Keratinocyte (primary cell): ENCODE measurements at regions not wholly inside any gene's neighbourhood (a gene's known extent, or its start where the extent isn't known, plus 50 kb on each side); places are given as distances from the start of the nearest gene placed in this dataset.

ENCODE experiments used
- DNase-seq: peaks from one replicate; pipeline ENCODE4 v3.0.0-alpha.2; 2011; ENCODE audit warnings: low read depth, missing footprints, low spot score
- FAIRE-seq: peaks from 2 replicates; lab custom pipeline; 2011; peaks lifted over from hg19 to GRCh38; lab: Jason Lieb, UNC
- H2AFZ ChIP-seq: 2 replicates; pipeline ENCODE4 v1.6.0; 2012; ENCODE audit warnings: low read length, control low read depth, inconsistent platforms; ENCODE audit not compliant: control insufficient read depth
- H3K27ac ChIP-seq: 2 replicates; pipeline ENCODE4 v1.5.1; 2011; ENCODE audit warnings: low read length; ENCODE audit not compliant: control insufficient read depth, insufficient read depth
- H3K27me3 ChIP-seq: 3 replicates; pipeline ENCODE4 v1.6.0; 2011; ENCODE audit warnings: low read length; ENCODE audit not compliant: control insufficient read depth, insufficient read depth; ENCODE audit errors: extremely low read depth
- H3K36me3 ChIP-seq, 2 experiments: 2 replicates in 1 of 2; 3 replicates in 1 of 2; pipeline ENCODE4 v1.5.1; 2011; ENCODE audit warnings: low read length in 2 of 2, mild to moderate bottlenecking in 1 of 2; ENCODE audit not compliant: control insufficient read depth in 2 of 2, insufficient read depth in 2 of 2; ENCODE audit errors: extremely low read depth in 1 of 2
- H3K4me1 ChIP-seq: 3 replicates; pipeline ENCODE4 v1.5.1; 2011; ENCODE audit warnings: low read length; ENCODE audit not compliant: control insufficient read depth, insufficient read depth; ENCODE audit errors: extremely low read depth
- H3K4me2 ChIP-seq: 3 replicates; pipeline ENCODE4 v1.6.0; 2011; ENCODE audit warnings: low read depth, low read length; ENCODE audit not compliant: control insufficient read depth, insufficient read depth; ENCODE audit errors: extremely low read depth
- H3K4me3 ChIP-seq, 3 experiments: fragments of 200-600 bp in 1 of 3; sonication (generic) in 1 of 3; 2 replicates in 2 of 3; 3 replicates in 1 of 3; pipeline ENCODE4 v1.5.1; 2011 to 2016; ENCODE audit warnings: low read length in 3 of 3, mild to moderate bottlenecking in 3 of 3, control low read depth in 2 of 3, inconsistent platforms in 1 of 3, low read depth in 1 of 3, mixed read lengths in 1 of 3, mixed run types in 1 of 3, moderate library complexity in 1 of 3; ENCODE audit not compliant: control insufficient read depth in 2 of 3, insufficient read depth in 2 of 3; ENCODE audit errors: extremely low read depth in 1 of 3
- H3K79me2 ChIP-seq: 2 replicates; pipeline ENCODE4 v1.6.0; 2012; ENCODE audit warnings: low read length; ENCODE audit not compliant: control insufficient read depth, insufficient read depth
- H3K9ac ChIP-seq: 3 replicates; pipeline ENCODE4 v1.6.0; 2011; ENCODE audit warnings: low read length; ENCODE audit not compliant: control insufficient read depth, insufficient read depth; ENCODE audit errors: extremely low read depth
- H3K9me1 ChIP-seq: 3 replicates; pipeline ENCODE4 v1.6.0; 2011; ENCODE audit warnings: low read length; ENCODE audit not compliant: control insufficient read depth, insufficient read depth; ENCODE audit errors: extremely low read depth
- H3K9me3 ChIP-seq: 2 replicates; pipeline ENCODE4 v1.5.1; 2012; ENCODE audit warnings: low read depth, low read length; ENCODE audit not compliant: control insufficient read depth
- H4K20me1 ChIP-seq: 3 replicates; pipeline ENCODE4 v1.6.0; 2011; ENCODE audit warnings: low read length; ENCODE audit not compliant: control insufficient read depth, insufficient read depth; ENCODE audit errors: extremely low read depth
- CTCF ChIP-seq, 3 experiments: IDR thresholded peaks in 1 of 3; conservative IDR thresholded peaks in 1 of 3; optimal IDR thresholded peaks in 1 of 3; 2 replicates in 2 of 3; 3 replicates in 1 of 3; pipeline versions ENCODE3 to v1.5.1; 2011; ENCODE audit warnings: low read length in 3 of 3, mild to moderate bottlenecking in 3 of 3, moderate library complexity in 2 of 3, control low read depth in 1 of 3, inconsistent platforms in 1 of 3; ENCODE audit not compliant: insufficient read depth in 2 of 3; ENCODE audit errors: extremely low read depth in 1 of 3
- EZH2 ChIP-seq: IDR thresholded peaks from one replicate; pipeline ENCODE4 v1.6.1; 2012; ENCODE audit warnings: inconsistent platforms, mild to moderate bottlenecking, low read length, moderate library complexity
- dilution Hi-C: fragments of 300-500 bp; cut with MboI; formaldehyde crosslinking; loops from one replicate; pipeline ENCODE4 v1.7.0; 2020; ENCODE audit warnings: low sequenced_read_pairs; ENCODE audit not compliant: extremely low pct_ligation_motif_present

- no peak for DNase-seq
- Histone ChIP-seq H3K4me2 (no peak overlapping the region), H3K27me3 (no peaks in the 10 kb centered on the region), H3K9me1 (no peaks in the 10 kb centered on the region), H3K79me2 (no peaks in the 10 kb centered on the region), H4K20me1 (no peaks in the 10 kb centered on the region), H2AFZ (no peak overlapping the region), H3K9ac (no peak overlapping the region), H3K9me3 (no peaks in the 10 kb centered on the region), H3K27ac (no peak overlapping the region), H3K4me1 (peaks cover 6% of the 10 kb centered on the region), H3K4me3 (no peak overlapping the region), H3K36me3 (no peaks in the 10 kb centered on the region)
- no peak for TF ChIP-seq EZH2
- TF ChIP-seq CTCF (optimal IDR thresholded peaks at IDR 0.05 in 1 of 3, IDR thresholded peaks at IDR 0.05 in 1 of 3, conservative IDR thresholded peaks at IDR 0.05 in 1 of 3; ENCODE audit: extremely low read depth in 1 of 3, insufficient read depth in 2 of 3, low read length in 3 of 3), result no peak
- FAIRE-seq, result no peak
- dilution Hi-C loops, result no loop called here
Observed at GRCh38 chr21:15279482-15279881, 214.7 kb upstream of the NRIP1 start.

DNA sequence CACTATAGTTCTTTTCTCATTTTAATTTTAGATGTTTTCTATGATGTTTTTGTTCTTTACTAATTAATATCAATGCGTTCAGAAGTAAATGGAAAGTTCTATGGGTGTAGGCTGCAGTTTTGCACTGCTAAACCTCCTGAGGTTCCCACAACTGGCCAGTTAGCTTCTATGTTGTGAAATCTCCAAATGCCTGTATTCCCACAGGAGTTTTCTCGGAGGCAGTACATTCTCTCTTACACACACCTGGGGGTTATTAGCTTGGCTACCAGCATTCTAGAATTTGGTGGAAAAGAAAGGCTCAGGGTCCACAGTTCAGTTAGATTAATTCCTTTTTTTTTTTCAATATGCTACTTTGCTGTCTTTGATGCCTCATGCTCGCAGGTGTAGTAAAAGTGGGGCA, 216.9 kb upstream of the NRIP1 start:
- H4K20me1 ChIP-seq, result no peaks in the 10 kb centered on the region
- DNase-seq (no peak), FAIRE-seq (no peak)
- H3K27ac ChIP-seq, result no peak overlapping the region
- dilution Hi-C loops, result no loop called here
- H3K4me3 ChIP-seq, result no peak overlapping the region
- no peak overlapping the region for H3K9ac ChIP-seq
- H3K9me3 ChIP-seq, result no peaks in the 10 kb centered on the region
- TF ChIP-seq CTCF (optimal IDR thresholded peaks at IDR 0.05 in 1 of 3, IDR thresholded peaks at IDR 0.05 in 1 of 3, conservative IDR thresholded peaks at IDR 0.05 in 1 of 3; ENCODE audit: extremely low read depth in 1 of 3, insufficient read depth in 2 of 3, low read length in 3 of 3), result no peak
- no peak for TF ChIP-seq EZH2
- H3K27me3 ChIP-seq, result no peaks in the 10 kb centered on the region
- no peaks in the 10 kb centered on the region for H3K79me2 ChIP-seq
- H3K9me1 ChIP-seq, result no peaks in the 10 kb centered on the region
- no peaks in the 10 kb centered on the region for H3K36me3 ChIP-seq
- H3K4me1 ChIP-seq, result peaks cover 6% of the 10 kb centered on the region
- H3K4me2 ChIP-seq, result no peak overlapping the region
- H2AFZ ChIP-seq, result no peak overlapping the region
